ENCODE measurements at regions not wholly inside any gene's neighbourhood (a gene's known extent, or its start where the extent isn't known, plus 50 kb on each side); places are given as distances from the start of the nearest gene placed in this dataset.
"Not testable (repeated sequence)": the region's sequence is repeated elsewhere in the genome, so short reads cannot be mapped to it uniquely, and the experiment has no call there.

- H3K4me1 ChIP-seq (ENCODE audit: control insufficient read depth, insufficient read depth, low read length) = no peaks in the 10 kb centered on the region
- H3K27ac ChIP-seq (ENCODE audit: low read depth, low read length) = no peak overlapping the region
- no peaks in the 10 kb centered on the region for H3K27me3 ChIP-seq (ENCODE audit: control insufficient read depth, insufficient read depth, low read length)
- H3K9ac ChIP-seq (ENCODE audit: low read length) = no peak overlapping the region
- no peak overlapping the region for H3K4me3 ChIP-seq (ENCODE audit: low read length)
- no peaks in the 10 kb centered on the region for H3K36me3 ChIP-seq (ENCODE audit: control insufficient read depth, insufficient read depth, low read length)
Measured at GRCh38 chr5:124021776-124022175, 509.8 kb downstream of the CSNK1G3 start.

GRCh38 chr5:124021066-124021641 is 509.2 kb downstream of the CSNK1G3 start:
- H3K4me1 ChIP-seq (ENCODE audit: control insufficient read depth, insufficient read depth, low read length) = no peaks in the 10 kb centered on the region
- H3K27me3 ChIP-seq (ENCODE audit: control insufficient read depth, insufficient read depth, low read length) = no peaks in the 10 kb centered on the region
- H3K27ac ChIP-seq (ENCODE audit: low read depth, low read length) = no peak overlapping the region
- H3K36me3 ChIP-seq (ENCODE audit: control insufficient read depth, insufficient read depth, low read length) = no peaks in the 10 kb centered on the region
- H3K9ac ChIP-seq (ENCODE audit: low read length) = no peak overlapping the region
- no peak overlapping the region for H3K4me3 ChIP-seq (ENCODE audit: low read length)

GRCh38 chr5:124017321-124017720 is 505.3 kb downstream of the CSNK1G3 start:
- not testable (repeated sequence) for H3K27me3 ChIP-seq (ENCODE audit: control insufficient read depth, insufficient read depth, low read length); H3K27ac ChIP-seq (ENCODE audit: low read depth, low read length)

GRCh38 chr5:124007675-124008398 is 495.9 kb downstream of the CSNK1G3 start:
- Histone ChIP-seq H3K27me3 (ENCODE audit: control insufficient read depth, insufficient read depth, low read length) (no peaks in the 10 kb centered on the region), H3K36me3 (ENCODE audit: control insufficient read depth, insufficient read depth, low read length) (no peaks in the 10 kb centered on the region), H3K9ac (ENCODE audit: low read length) (no peak overlapping the region), H3K27ac (ENCODE audit: low read depth, low read length) (no peak overlapping the region), H3K4me3 (ENCODE audit: low read length) (no peak overlapping the region), H3K4me1 (ENCODE audit: control insufficient read depth, insufficient read depth, low read length) (no peaks in the 10 kb centered on the region)

More at GRCh38 chr5:124017321-124017720, 505.3 kb downstream of the CSNK1G3 start:
- not testable (repeated sequence) for H3K4me1 ChIP-seq (ENCODE audit: control insufficient read depth, insufficient read depth, low read length); H3K36me3 ChIP-seq (ENCODE audit: control insufficient read depth, insufficient read depth, low read length); H3K4me3 ChIP-seq (ENCODE audit: low read length); H3K9ac ChIP-seq (ENCODE audit: low read length)

- Histone ChIP-seq H3K36me3 (ENCODE audit: control insufficient read depth, insufficient read depth, low read length) (no peaks in the 10 kb centered on the region), H3K27ac (ENCODE audit: low read depth, low read length) (no peak overlapping the region), H3K9ac (ENCODE audit: low read length) (no peak overlapping the region), H3K4me3 (ENCODE audit: low read length) (no peak overlapping the region), H3K4me1 (ENCODE audit: control insufficient read depth, insufficient read depth, low read length) (no peaks in the 10 kb centered on the region), H3K27me3 (ENCODE audit: control insufficient read depth, insufficient read depth, low read length) (no peaks in the 10 kb centered on the region)
Measured at GRCh38 chr5:124001036-124001615, 489.1 kb downstream of the CSNK1G3 start.

GRCh38 chr5:124000538-124000937 is 488.6 kb downstream of the CSNK1G3 start:
- Histone ChIP-seq H3K4me3 (ENCODE audit: low read length) (no peak overlapping the region), H3K36me3 (ENCODE audit: control insufficient read depth, insufficient read depth, low read length) (no peaks in the 10 kb centered on the region), H3K4me1 (ENCODE audit: control insufficient read depth, insufficient read depth, low read length) (no peaks in the 10 kb centered on the region), H3K27ac (ENCODE audit: low read depth, low read length) (no peak overlapping the region), H3K27me3 (ENCODE audit: control insufficient read depth, insufficient read depth, low read length) (no peaks in the 10 kb centered on the region), H3K9ac (ENCODE audit: low read length) (no peak overlapping the region)

GRCh38 chr5:123997462-123998215 is 485.7 kb downstream of the CSNK1G3 start:
- no peaks in the 10 kb centered on the region for H3K27me3 ChIP-seq (ENCODE audit: control insufficient read depth, insufficient read depth, low read length)
- no peak overlapping the region for H3K9ac ChIP-seq (ENCODE audit: low read length)
- no peaks in the 10 kb centered on the region for H3K36me3 ChIP-seq (ENCODE audit: control insufficient read depth, insufficient read depth, low read length)
- no peaks in the 10 kb centered on the region for H3K4me1 ChIP-seq (ENCODE audit: control insufficient read depth, insufficient read depth, low read length)
- no peak overlapping the region for H3K27ac ChIP-seq (ENCODE audit: low read depth, low read length)
- no peak overlapping the region for H3K4me3 ChIP-seq (ENCODE audit: low read length)

- Histone ChIP-seq H3K27me3 (ENCODE audit: control insufficient read depth, insufficient read depth, low read length) (no peaks in the 10 kb centered on the region), H3K4me3 (ENCODE audit: low read length) (no peak overlapping the region), H3K9ac (ENCODE audit: low read length) (no peak overlapping the region), H3K36me3 (ENCODE audit: control insufficient read depth, insufficient read depth, low read length) (no peaks in the 10 kb centered on the region), H3K4me1 (ENCODE audit: control insufficient read depth, insufficient read depth, low read length) (no peaks in the 10 kb centered on the region), H3K27ac (ENCODE audit: low read depth, low read length) (no peak overlapping the region)
Measured at GRCh38 chr5:123997064-123997461, 485.1 kb downstream of the CSNK1G3 start.

GRCh38 chr5:123992641-123993040 is 480.7 kb downstream of the CSNK1G3 start:
- H3K27me3 ChIP-seq (ENCODE audit: control insufficient read depth, insufficient read depth, low read length) = no peaks in the 10 kb centered on the region
- no peaks in the 10 kb centered on the region for H3K4me1 ChIP-seq (ENCODE audit: control insufficient read depth, insufficient read depth, low read length)
- no peak overlapping the region for H3K27ac ChIP-seq (ENCODE audit: low read depth, low read length)
- H3K36me3 ChIP-seq (ENCODE audit: control insufficient read depth, insufficient read depth, low read length) = no peaks in the 10 kb centered on the region
- H3K4me3 ChIP-seq (ENCODE audit: low read length) = no peak overlapping the region
- H3K9ac ChIP-seq (ENCODE audit: low read length) = no peak overlapping the region

- Histone ChIP-seq H3K4me1 (ENCODE audit: control insufficient read depth, insufficient read depth, low read length) (no peaks in the 10 kb centered on the region), H3K9ac (ENCODE audit: low read length) (no peak overlapping the region), H3K4me3 (ENCODE audit: low read length) (no peak overlapping the region), H3K27ac (ENCODE audit: low read depth, low read length) (no peak overlapping the region), H3K27me3 (ENCODE audit: control insufficient read depth, insufficient read depth, low read length) (no peaks in the 10 kb centered on the region), H3K36me3 (ENCODE audit: control insufficient read depth, insufficient read depth, low read length) (no peaks in the 10 kb centered on the region)
Measured at GRCh38 chr5:123987956-123988355, 476.0 kb downstream of the CSNK1G3 start.

GRCh38 chr5:123976379-123977033 is 464.5 kb downstream of the CSNK1G3 start:
- no peak overlapping the region for H3K4me3 ChIP-seq (ENCODE audit: low read length)
- H3K4me1 ChIP-seq (ENCODE audit: control insufficient read depth, insufficient read depth, low read length) = no peaks in the 10 kb centered on the region
- no peak overlapping the region for H3K27ac ChIP-seq (ENCODE audit: low read depth, low read length)
- no peaks in the 10 kb centered on the region for H3K36me3 ChIP-seq (ENCODE audit: control insufficient read depth, insufficient read depth, low read length)
- no peaks in the 10 kb centered on the region for H3K27me3 ChIP-seq (ENCODE audit: control insufficient read depth, insufficient read depth, low read length)
- no peak overlapping the region for H3K9ac ChIP-seq (ENCODE audit: low read length)

- not testable (repeated sequence) for H3K4me1 ChIP-seq (ENCODE audit: control insufficient read depth, insufficient read depth, low read length); H3K9ac ChIP-seq (ENCODE audit: low read length); H3K36me3 ChIP-seq (ENCODE audit: control insufficient read depth, insufficient read depth, low read length); H3K4me3 ChIP-seq (ENCODE audit: low read length); H3K27ac ChIP-seq (ENCODE audit: low read depth, low read length); H3K27me3 ChIP-seq (ENCODE audit: control insufficient read depth, insufficient read depth, low read length)
Measured at GRCh38 chr5:123975521-123975920, 463.5 kb downstream of the CSNK1G3 start.

Measured in rectal smooth muscle tissue (tissue), 1 donor.